ENCODE measurements at regions not wholly inside any gene's neighbourhood (a gene's known extent, or its start where the extent isn't known, plus 50 kb on each side); places are given as distances from the start of the nearest gene placed in this dataset.

DNA sequence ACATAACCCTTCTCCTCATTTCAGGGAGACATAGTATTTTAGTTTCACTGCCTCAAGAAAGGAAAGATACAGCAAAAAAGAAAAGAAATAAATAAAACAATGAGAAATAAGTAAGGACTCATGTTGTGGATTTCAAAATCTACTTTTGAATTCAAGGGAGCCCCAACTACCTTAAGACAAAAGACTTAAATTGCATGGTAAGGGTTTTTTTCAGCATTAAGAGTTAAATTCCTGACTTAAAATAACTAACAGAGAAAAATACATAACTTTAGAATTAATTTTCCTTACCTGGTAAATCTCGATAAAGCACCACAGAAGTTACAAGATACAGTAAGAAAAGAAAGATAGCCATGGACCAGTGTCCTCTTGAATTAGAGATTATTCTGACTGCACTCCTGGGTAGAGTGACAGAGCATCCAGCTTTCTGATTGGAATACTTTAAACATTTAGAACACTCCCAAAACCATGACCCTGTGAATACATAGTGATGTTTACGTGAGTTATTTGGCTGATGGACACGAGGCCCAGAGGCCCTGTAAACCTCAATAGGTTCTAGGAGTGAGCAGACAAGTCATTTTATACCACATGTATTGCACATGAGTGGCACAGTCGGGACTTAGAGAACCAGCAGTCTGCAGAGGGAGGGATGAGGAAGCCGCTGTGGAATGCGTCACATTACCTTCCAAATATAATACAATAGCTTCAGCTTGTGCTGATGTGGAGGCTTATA lies 292.5 kb upstream of the SEMA3C start:
- no peak for DNase-seq (ENCODE audit: low read depth)
- H3K4me3 ChIP-seq (ENCODE audit: low read length), result no peak overlapping the region
- TF ChIP-seq, protein P1, sequence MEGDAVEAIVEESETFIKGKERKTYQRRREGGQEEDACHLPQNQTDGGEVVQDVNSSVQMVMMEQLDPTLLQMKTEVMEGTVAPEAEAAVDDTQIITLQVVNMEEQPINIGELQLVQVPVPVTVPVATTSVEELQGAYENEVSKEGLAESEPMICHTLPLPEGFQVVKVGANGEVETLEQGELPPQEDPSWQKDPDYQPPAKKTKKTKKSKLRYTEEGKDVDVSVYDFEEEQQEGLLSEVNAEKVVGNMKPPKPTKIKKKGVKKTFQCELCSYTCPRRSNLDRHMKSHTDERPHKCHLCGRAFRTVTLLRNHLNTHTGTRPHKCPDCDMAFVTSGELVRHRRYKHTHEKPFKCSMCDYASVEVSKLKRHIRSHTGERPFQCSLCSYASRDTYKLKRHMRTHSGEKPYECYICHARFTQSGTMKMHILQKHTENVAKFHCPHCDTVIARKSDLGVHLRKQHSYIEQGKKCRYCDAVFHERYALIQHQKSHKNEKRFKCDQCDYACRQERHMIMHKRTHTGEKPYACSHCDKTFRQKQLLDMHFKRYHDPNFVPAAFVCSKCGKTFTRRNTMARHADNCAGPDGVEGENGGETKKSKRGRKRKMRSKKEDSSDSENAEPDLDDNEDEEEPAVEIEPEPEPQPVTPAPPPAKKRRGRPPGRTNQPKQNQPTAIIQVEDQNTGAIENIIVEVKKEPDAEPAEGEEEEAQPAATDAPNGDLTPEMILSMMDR (conservative IDR thresholded peaks at IDR 0.05; ENCODE audit: low read depth, low read length), result no peak

DNA sequence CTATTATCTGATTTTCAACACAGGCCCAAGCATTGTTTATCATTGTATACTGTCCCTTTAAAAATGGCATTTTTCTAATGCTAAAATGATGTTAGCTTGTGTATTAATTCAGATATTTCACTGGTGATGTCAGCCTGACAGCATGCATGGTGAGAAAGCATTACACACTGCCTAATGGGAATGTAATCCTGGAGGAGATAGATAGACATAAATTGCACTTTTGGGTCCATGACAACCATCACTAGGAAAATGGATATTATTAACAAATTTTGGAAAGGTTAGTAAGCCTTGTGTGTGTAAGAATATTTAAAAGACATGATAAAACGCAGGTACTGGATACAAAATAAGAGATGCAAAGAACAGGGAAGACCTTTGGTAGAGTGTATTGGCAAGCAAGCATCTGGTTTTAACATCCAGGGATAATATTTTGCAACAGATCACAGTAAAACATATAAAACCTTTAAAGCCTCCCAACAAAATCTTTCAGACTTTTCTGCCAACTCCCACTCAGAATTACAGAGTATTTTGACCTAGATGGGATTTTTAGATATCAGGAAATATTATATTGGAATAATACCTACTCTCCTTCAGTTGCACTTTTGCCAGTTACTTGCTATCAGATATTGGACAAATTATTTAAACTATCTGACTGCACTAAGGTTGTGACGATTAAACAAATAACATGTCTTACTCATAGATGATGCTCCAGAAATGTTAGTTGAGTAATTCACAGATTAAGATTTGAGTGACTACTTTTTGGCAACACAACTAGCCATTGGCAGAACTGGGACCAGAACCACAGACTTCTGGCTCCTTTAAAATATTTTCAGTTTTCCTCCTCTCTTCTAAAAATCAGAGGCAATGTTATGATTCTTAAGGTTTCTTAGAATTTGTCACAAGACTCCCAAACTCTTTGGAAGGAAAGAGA lies 291.6 kb upstream of the SEMA3C start:
- TF ChIP-seq, protein P1 (conservative IDR thresholded peaks at IDR 0.05; ENCODE audit: low read depth, low read length), result no peak
- DNase-seq (ENCODE audit: low read depth), result no peak
- H3K4me3 ChIP-seq (ENCODE audit: low read length), result no peak overlapping the region

DNA sequence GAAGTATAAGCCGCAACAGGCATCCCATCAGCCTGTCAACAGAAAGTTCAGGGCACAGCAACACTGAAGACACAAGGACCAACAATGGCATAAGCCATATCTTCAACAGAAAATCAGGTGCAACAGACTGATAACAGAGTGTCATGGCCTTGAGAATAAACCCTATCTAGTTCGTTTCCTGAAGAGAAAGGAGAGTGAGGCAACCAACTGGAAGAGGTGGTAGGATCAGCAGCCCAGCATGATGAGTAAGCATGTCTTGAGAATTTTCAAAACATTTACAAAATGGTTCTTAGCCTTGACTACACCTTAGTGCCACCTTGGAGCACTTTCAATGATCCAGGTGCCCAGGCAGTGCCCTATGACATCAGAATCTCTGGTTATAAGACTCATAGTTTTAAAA lies 290.2 kb upstream of the SEMA3C start:
- TF ChIP-seq, protein P1 (conservative IDR thresholded peaks at IDR 0.05; ENCODE audit: low read depth, low read length), result no peak
- DNase-seq (ENCODE audit: low read depth), result no peak
- H3K4me3 ChIP-seq (ENCODE audit: low read length), result no peak overlapping the region

DNA sequence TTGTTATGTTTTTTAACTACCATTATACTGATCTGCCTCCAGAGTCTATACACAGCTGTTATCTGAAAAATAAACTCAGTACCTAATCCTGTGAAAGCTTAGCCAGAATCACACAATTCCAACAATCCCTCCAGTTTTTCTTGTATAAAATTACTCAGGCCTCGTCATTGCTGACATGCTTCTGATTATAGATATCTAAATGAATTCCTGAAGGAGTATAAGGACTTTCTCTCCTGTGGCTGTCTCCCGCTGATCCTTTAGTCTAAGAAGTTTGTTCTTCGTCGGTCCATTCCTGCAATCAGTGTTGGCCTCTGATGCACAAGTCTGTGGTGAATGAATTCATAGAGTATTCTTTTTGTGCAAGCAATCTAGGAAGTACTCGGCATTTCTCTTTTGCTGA lies 288.9 kb upstream of the SEMA3C start:
- H3K4me3 ChIP-seq (ENCODE audit: low read length), result no peak overlapping the region
- TF ChIP-seq, protein P1 (conservative IDR thresholded peaks at IDR 0.05; ENCODE audit: low read depth, low read length), result no peak
- no peak for DNase-seq (ENCODE audit: low read depth)

DNA sequence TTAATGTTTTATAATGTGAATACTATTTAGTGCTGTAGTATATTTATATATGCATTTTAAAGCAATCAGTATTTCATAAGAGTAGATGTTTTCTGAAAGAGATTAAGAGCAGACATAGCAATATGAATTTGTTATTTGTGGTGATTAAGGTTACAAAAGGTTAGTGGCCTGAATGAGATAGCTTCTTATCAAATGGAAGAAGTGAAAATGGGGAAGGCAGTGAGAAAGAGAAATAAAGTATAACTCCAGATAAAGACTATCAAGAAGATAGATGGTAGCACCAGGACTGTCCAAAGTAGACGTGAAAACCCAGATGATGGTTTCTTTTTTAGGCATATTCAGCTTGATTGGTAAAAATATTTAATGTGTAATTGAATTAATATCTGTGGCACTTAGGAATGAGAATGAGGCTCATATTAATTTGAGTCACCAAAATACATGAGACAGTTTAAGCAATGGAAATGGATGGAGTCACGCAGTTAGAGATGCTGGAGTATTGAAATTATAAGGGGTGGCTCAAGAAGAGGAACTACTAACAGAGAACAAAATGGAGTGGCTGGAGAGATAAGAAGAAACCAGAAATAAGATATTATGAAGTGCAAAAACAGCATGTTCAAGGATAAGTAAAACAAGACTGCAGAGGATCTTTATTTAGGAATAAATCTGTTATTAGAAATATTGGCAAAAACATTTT lies 288.0 kb upstream of the SEMA3C start:
- DNase-seq (ENCODE audit: low read depth), result no peak
- H3K4me3 ChIP-seq (ENCODE audit: low read length), result no peak overlapping the region
- TF ChIP-seq, protein P1 (conservative IDR thresholded peaks at IDR 0.05; ENCODE audit: low read depth, low read length), result no peak

DNA sequence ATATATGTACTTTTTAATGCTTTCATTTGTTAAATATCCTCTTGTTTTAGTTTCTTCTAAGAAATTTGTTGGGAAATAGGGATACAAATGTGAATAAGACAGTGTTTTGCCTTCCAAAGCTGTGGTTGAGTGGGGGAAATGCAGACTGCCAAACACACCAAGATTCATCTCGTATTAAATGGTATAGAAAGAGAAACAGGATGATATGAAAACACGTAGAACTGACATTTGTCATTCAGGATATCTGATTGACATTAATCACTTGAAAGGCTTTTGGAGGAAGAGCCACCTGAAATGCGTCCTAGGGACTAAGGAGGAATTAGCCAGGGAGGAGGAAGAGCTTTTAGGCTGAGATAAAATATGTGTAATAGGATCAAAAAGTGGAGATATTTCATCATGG lies 287.4 kb upstream of the SEMA3C start:
- no peak for DNase-seq (ENCODE audit: low read depth)
- H3K4me3 ChIP-seq (ENCODE audit: low read length), result no peak overlapping the region
- TF ChIP-seq, protein P1 (conservative IDR thresholded peaks at IDR 0.05; ENCODE audit: low read depth, low read length), result no peak

Measured in retinal pigment epithelial cell (primary cell).